ENCODE measurements at regions not wholly inside any gene's neighbourhood (a gene's known extent, or its start where the extent isn't known, plus 50 kb on each side); places are given as distances from the start of the nearest gene placed in this dataset.

DNA sequence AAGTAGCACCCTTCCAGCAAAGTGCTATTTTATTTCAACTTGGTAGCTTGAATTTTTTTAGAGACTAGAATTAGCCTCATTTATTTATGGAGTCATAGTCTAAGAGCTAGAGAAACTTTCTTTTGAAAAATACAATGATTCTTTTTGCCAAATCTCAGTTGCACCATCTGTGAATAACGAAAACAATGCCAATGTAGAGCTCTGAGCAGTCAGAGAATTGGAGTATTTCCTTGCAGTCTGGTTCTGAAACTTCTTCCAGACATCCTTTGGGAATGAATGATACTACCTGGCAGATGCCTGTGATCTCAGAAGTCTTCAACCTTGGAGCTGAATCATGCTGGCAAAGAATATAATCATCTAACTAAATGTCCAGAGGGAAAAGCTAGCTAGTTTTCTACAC is 511.5 kb upstream of the CYLC2 start:
- TF ChIP-seq POLR2A (IDR thresholded peaks at IDR 0.05; ENCODE audit: control extremely low read depth in 1 of 2, low read depth in 2 of 2, low read length in 2 of 2) (no peak), POLR2AphosphoS5 (IDR thresholded peaks at IDR 0.05; ENCODE audit: low read depth, low read length) (no peak), MAFK (IDR thresholded peaks at IDR 0.05; ENCODE audit: low read depth, low read length) (no peak), GABPA (IDR thresholded peaks at IDR 0.05; ENCODE audit: borderline replicate concordance, insufficient read depth, low read length) (no peak), SIN3A (conservative IDR thresholded peaks at IDR 0.05 in 1 of 2, IDR thresholded peaks at IDR 0.05 in 1 of 2; ENCODE audit: low read depth in 1 of 2, low read length in 2 of 2) (no peak), RAD21 (IDR thresholded peaks at IDR 0.05 in 1 of 2, conservative IDR thresholded peaks at IDR 0.05 in 1 of 2; ENCODE audit: low read depth in 2 of 2, low read length in 2 of 2) (no peak), SP1 (IDR thresholded peaks at IDR 0.05; ENCODE audit: low read depth, low read length) (no peak), EP300 (IDR thresholded peaks at IDR 0.05; ENCODE audit: borderline replicate concordance in 1 of 2, low read depth in 2 of 2, low read length in 2 of 2) (no peak), KDM1A (IDR thresholded peaks at IDR 0.05; ENCODE audit: borderline replicate concordance, low read length) (no peak), CEBPB (IDR thresholded peaks at IDR 0.05; ENCODE audit: low read depth, low read length) (no peak)
- TF ChIP-seq, protein P1, sequence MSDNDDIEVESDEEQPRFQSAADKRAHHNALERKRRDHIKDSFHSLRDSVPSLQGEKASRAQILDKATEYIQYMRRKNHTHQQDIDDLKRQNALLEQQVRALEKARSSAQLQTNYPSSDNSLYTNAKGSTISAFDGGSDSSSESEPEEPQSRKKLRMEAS (IDR thresholded peaks at IDR 0.05): no peak
- TF ChIP-seq, protein P2, sequence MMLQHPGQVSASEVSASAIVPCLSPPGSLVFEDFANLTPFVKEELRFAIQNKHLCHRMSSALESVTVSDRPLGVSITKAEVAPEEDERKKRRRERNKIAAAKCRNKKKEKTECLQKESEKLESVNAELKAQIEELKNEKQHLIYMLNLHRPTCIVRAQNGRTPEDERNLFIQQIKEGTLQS (IDR thresholded peaks at IDR 0.05; ENCODE audit: insufficient read depth, low read depth, low read length): no peak
- TF ChIP-seq, protein P3, sequence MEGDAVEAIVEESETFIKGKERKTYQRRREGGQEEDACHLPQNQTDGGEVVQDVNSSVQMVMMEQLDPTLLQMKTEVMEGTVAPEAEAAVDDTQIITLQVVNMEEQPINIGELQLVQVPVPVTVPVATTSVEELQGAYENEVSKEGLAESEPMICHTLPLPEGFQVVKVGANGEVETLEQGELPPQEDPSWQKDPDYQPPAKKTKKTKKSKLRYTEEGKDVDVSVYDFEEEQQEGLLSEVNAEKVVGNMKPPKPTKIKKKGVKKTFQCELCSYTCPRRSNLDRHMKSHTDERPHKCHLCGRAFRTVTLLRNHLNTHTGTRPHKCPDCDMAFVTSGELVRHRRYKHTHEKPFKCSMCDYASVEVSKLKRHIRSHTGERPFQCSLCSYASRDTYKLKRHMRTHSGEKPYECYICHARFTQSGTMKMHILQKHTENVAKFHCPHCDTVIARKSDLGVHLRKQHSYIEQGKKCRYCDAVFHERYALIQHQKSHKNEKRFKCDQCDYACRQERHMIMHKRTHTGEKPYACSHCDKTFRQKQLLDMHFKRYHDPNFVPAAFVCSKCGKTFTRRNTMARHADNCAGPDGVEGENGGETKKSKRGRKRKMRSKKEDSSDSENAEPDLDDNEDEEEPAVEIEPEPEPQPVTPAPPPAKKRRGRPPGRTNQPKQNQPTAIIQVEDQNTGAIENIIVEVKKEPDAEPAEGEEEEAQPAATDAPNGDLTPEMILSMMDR (IDR thresholded peaks at IDR 0.05; ENCODE audit: control extremely low read depth in 1 of 3, insufficient read depth in 1 of 3, low read depth in 1 of 3, low read length in 3 of 3): no peak

Data from H1 (cell line).